Smooth muscle cell (in vitro differentiated cells): ENCODE measurements at regions not wholly inside any gene's neighbourhood (a gene's known extent, or its start where the extent isn't known, plus 50 kb on each side); places are given as distances from the start of the nearest gene placed in this dataset.
"Not testable (repeated sequence)": the region's sequence is repeated elsewhere in the genome, so short reads cannot be mapped to it uniquely, and the experiment has no call there.

Experiments
- DNase-seq: peaks from one replicate; lab custom pipeline; 2025; ENCODE audit not compliant: unreplicated experiment; lab: John Stamatoyannopoulos, UW
- H2AFZ ChIP-seq: fragments of 200-600 bp; sonication (generic); 2 replicates; pipeline ENCODE4 v1.6.0; 2016; ENCODE audit warnings: antibody characterized with exemption, low read depth, mild to moderate bottlenecking
- H3F3A ChIP-seq: fragments of 200-600 bp; sonication (generic); 2 replicates; pipeline ENCODE4 v1.6.0; 2017; ENCODE audit warnings: antibody characterized with exemption, low read depth
- H3K27ac ChIP-seq: fragments of 200-600 bp; sonication (generic); 2 replicates; pipeline ENCODE4 v1.5.1; 2016; ENCODE audit warnings: low read depth, mild to moderate bottlenecking
- H3K27me3 ChIP-seq: fragments of 200-600 bp; sonication (generic); 2 replicates; pipeline ENCODE4 v1.6.1; 2016; ENCODE audit warnings: low read depth, mild to moderate bottlenecking
- H3K36me3 ChIP-seq: fragments of 200-600 bp; sonication (generic); 2 replicates; pipeline ENCODE4 v1.5.1; 2016; ENCODE audit warnings: low read depth
- H3K4me1 ChIP-seq: fragments of 200-600 bp; sonication (generic); 2 replicates; pipeline ENCODE4 v1.5.1; 2016; ENCODE audit warnings: low read depth
- H3K4me2 ChIP-seq: fragments of 200-600 bp; sonication (generic); 2 replicates; pipeline ENCODE4 v1.6.0; 2016; ENCODE audit warnings: mild to moderate bottlenecking
- H3K4me3 ChIP-seq: fragments of 200-600 bp; sonication (generic); 2 replicates; pipeline ENCODE4 v1.5.1; 2016; ENCODE audit warnings: mild to moderate bottlenecking
- H3K79me2 ChIP-seq: fragments of 200-600 bp; sonication (generic); 2 replicates; pipeline ENCODE4 v1.6.0; 2016; ENCODE audit warnings: low read depth, mild to moderate bottlenecking
- H3K9ac ChIP-seq: fragments of 200-600 bp; sonication (generic); 2 replicates; pipeline ENCODE4 v1.6.0; 2016; ENCODE audit warnings: low read depth
- H3K9me3 ChIP-seq: fragments of 200-600 bp; sonication (generic); replicated peaks from 2 replicates; pipeline ENCODE4 v1.5.1; 2016; ENCODE audit warnings: low read depth
- H4K20me1 ChIP-seq: fragments of 200-600 bp; sonication (generic); 2 replicates; pipeline ENCODE4 v1.6.0; 2016; ENCODE audit warnings: low read depth
- WGBS: methylation state at CpG from one replicate; pipeline ENCODE4 v1.1.7; 2016; ENCODE audit warnings: low lambda C conversion rate; 5-methylcytosine and 5-hydroxymethylcytosine counted together
- TF ChIP-seq, protein P1 (sequence below): fragments of 200-600 bp; sonication (generic); IDR thresholded peaks from 2 replicates; pipeline ENCODE4 v1.5.1; 2017; ENCODE audit warnings: borderline replicate concordance, mild to moderate bottlenecking, antibody characterized with exemption; ENCODE audit not compliant: insufficient read depth, poor library complexity, severe bottlenecking

- H3F3A ChIP-seq: no peaks in the 10 kb centered on the region
- H3K4me2 ChIP-seq: no peak overlapping the region
- 80% methylated on average over 3 of the region's 3 CpGs for WGBS
- H3K27me3 ChIP-seq: no peaks in the 10 kb centered on the region
- no peaks in the 10 kb centered on the region for H3K36me3 ChIP-seq
- H2AFZ ChIP-seq: no peak overlapping the region
- no peaks in the 10 kb centered on the region for H3K4me1 ChIP-seq
- no peaks in the 10 kb centered on the region for H3K79me2 ChIP-seq
- H3K27ac ChIP-seq: no peak overlapping the region
- no peak for DNase-seq
- H4K20me1 ChIP-seq: no peaks in the 10 kb centered on the region
- TF ChIP-seq, protein P1, sequence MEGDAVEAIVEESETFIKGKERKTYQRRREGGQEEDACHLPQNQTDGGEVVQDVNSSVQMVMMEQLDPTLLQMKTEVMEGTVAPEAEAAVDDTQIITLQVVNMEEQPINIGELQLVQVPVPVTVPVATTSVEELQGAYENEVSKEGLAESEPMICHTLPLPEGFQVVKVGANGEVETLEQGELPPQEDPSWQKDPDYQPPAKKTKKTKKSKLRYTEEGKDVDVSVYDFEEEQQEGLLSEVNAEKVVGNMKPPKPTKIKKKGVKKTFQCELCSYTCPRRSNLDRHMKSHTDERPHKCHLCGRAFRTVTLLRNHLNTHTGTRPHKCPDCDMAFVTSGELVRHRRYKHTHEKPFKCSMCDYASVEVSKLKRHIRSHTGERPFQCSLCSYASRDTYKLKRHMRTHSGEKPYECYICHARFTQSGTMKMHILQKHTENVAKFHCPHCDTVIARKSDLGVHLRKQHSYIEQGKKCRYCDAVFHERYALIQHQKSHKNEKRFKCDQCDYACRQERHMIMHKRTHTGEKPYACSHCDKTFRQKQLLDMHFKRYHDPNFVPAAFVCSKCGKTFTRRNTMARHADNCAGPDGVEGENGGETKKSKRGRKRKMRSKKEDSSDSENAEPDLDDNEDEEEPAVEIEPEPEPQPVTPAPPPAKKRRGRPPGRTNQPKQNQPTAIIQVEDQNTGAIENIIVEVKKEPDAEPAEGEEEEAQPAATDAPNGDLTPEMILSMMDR: no peak
- no peak overlapping the region for H3K4me3 ChIP-seq
- H3K9ac ChIP-seq: no peak overlapping the region
- H3K9me3 ChIP-seq: no peaks in the 10 kb centered on the region
These were observed 125.5 kb upstream of the NETO1 start for GRCh38 chr18:72993250-72993649.

- Histone ChIP-seq H3K9me3 (no peaks in the 10 kb centered on the region), H3K4me2 (no peak overlapping the region), H2AFZ (no peak overlapping the region), H3K9ac (no peak overlapping the region), H3K4me1 (no peaks in the 10 kb centered on the region), H4K20me1 (no peaks in the 10 kb centered on the region), H3K36me3 (no peaks in the 10 kb centered on the region), H3F3A (no peaks in the 10 kb centered on the region), H3K27me3 (no peaks in the 10 kb centered on the region), H3K27ac (no peak overlapping the region), H3K4me3 (no peak overlapping the region), H3K79me2 (no peaks in the 10 kb centered on the region)
- 81% methylated on average over 1 of the region's 1 CpG for WGBS
- TF ChIP-seq, protein P1: no peak
- DNase-seq: no peak
These were observed 123.6 kb upstream of the NETO1 start for GRCh38 chr18:72991379-72991778.

DNA sequence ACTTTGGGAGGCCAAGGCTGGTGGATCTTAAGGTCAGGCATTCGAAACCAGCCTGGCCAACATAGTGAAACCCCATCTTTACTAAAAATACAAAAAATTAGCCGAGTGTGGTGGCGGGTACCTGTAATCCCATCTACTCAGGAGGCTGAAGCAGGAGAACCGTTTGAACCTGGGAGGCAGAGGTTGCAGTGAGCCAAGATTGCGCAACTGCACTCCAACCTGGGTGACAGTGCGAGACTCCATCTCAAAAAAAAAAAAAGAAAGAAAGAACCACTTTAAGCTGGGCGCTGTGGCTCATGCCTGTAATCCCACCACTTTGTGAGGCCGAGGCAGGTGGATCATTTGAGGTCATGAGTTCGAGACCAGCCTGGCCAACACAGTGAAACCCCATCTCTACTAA, 119.8 kb upstream of the NETO1 start:
- H3K27me3 ChIP-seq, DNase-seq, H3K4me3 ChIP-seq, H2AFZ ChIP-seq, H3K9ac ChIP-seq, H3K4me2 ChIP-seq, H3F3A ChIP-seq, H3K27ac ChIP-seq, H3K79me2 ChIP-seq, H4K20me1 ChIP-seq, H3K4me1 ChIP-seq, H3K9me3 ChIP-seq, H3K36me3 ChIP-seq: not testable (repeated sequence)
- 83% methylated on average over 9 of the region's 9 CpGs for WGBS

GRCh38 chr18:72986103-72986502, 118.3 kb upstream of the NETO1 start:
- H3K4me2 ChIP-seq: no peak overlapping the region
- H3F3A ChIP-seq: no peaks in the 10 kb centered on the region
- no peak overlapping the region for H3K9ac ChIP-seq
- H3K9me3 ChIP-seq: peaks cover 5% of the 10 kb centered on the region
- no peak for DNase-seq
- H2AFZ ChIP-seq: no peak overlapping the region
- no peaks in the 10 kb centered on the region for H3K27me3 ChIP-seq
- no peaks in the 10 kb centered on the region for H3K79me2 ChIP-seq
- H3K36me3 ChIP-seq: no peaks in the 10 kb centered on the region
- no peaks in the 10 kb centered on the region for H3K4me1 ChIP-seq
- no peaks in the 10 kb centered on the region for H4K20me1 ChIP-seq
- no peak overlapping the region for H3K4me3 ChIP-seq
- WGBS: 84% methylated on average over 1 of the region's 1 CpG
- TF ChIP-seq, protein P1: no peak
- H3K27ac ChIP-seq: no peak overlapping the region
